ENCODE measurements at regions not wholly inside any gene's neighbourhood (a gene's known extent, or its start where the extent isn't known, plus 50 kb on each side); places are given as distances from the start of the nearest gene placed in this dataset.

DNA sequence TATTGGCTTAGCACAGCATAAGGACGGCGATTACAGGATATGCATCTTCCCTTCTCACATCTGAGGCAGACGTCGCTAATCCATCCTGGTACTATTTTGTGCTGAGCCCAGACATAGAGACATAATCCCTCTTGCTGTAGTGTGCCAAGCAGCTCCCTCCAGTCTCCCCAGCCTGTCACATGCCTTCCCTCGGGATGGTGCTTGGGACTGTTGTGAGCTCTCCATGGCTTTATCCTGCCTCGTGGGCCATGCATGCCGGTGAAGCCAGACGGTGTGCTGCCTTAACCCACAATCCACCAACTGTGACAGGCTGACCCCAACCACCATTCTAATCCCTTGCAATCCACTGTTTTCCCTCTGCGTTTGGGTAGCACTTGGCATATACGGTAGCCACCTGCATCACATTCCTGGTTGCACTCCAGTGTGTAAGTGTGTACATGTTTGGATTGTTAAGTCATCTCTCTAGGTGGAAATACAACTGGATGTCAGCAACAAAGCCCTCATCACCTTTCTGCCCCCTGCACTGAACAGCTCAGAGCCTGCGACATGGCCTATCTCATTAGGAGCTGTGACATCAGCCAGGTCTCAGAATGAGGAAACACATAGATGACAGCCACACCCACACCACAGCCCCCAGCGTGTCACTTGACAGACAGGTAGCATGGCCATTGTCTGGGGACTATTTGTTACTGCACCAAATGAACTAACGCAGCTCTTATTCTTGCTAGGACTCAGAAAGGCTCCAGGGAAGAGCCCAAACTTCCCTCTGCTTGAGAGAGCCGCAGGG, 374.8 kb upstream of the CDH4 start:
- no peaks in the 10 kb centered on the region for H3K4me1 ChIP-seq (ENCODE audit: insufficient read depth)
- no peaks in the 10 kb centered on the region for H3K27me3 ChIP-seq
- H3K36me3 ChIP-seq = no peaks in the 10 kb centered on the region
- H3K9me3 ChIP-seq = no peaks in the 10 kb centered on the region
- no peak for DNase-seq
- intact Hi-C loops (cut with DNase I) = loop anchor here in 1 of 4 donors (10.0 kb wide), 1 partner anchor 1132 kb away; no protein-coding TSS in a partner anchor
- WGBS, 3 donors = 77 to 86% (median 84%) methylated on average over 14 of the region's 14 CpGs
- no peak overlapping the region for H3K27ac ChIP-seq
- TF ChIP-seq, protein P1, sequence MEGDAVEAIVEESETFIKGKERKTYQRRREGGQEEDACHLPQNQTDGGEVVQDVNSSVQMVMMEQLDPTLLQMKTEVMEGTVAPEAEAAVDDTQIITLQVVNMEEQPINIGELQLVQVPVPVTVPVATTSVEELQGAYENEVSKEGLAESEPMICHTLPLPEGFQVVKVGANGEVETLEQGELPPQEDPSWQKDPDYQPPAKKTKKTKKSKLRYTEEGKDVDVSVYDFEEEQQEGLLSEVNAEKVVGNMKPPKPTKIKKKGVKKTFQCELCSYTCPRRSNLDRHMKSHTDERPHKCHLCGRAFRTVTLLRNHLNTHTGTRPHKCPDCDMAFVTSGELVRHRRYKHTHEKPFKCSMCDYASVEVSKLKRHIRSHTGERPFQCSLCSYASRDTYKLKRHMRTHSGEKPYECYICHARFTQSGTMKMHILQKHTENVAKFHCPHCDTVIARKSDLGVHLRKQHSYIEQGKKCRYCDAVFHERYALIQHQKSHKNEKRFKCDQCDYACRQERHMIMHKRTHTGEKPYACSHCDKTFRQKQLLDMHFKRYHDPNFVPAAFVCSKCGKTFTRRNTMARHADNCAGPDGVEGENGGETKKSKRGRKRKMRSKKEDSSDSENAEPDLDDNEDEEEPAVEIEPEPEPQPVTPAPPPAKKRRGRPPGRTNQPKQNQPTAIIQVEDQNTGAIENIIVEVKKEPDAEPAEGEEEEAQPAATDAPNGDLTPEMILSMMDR (IDR thresholded peaks at IDR 0.05) = no peak
- no peak for TF ChIP-seq EP300 (IDR thresholded peaks at IDR 0.05)
- no peak for TF ChIP-seq POLR2A (IDR thresholded peaks at IDR 0.05)
- H3K4me3 ChIP-seq = no peak overlapping the region

DNA sequence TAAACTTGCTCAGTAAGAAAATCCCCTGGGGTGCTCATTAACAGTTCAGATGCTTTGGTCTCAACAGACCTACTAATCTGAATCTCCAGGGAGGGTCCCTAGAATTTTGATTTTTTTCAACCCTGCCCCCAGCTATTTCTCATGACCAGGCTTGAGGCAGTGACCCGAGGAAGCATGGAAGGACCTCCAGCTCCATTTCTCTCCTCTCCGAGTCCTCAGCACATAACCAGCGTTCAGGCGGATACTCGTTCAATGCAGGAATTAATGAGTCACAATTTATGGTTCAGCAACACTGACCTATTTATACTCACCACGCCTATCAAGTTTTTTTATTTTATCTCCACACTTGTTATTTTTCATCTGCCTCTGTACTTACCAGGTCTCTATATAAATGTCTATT, 369.2 kb upstream of the CDH4 start:
- Histone ChIP-seq H3K27ac (no peak overlapping the region), H3K4me1 (ENCODE audit: insufficient read depth) (no peaks in the 10 kb centered on the region), H3K27me3 (no peaks in the 10 kb centered on the region), H3K4me3 (no peak overlapping the region), H3K9me3 (no peaks in the 10 kb centered on the region), H3K36me3 (no peaks in the 10 kb centered on the region)
- WGBS, 3 donors = 40 to 52% (median 51%) methylated on average over 6 of the region's 6 CpGs
- TF ChIP-seq POLR2A (IDR thresholded peaks at IDR 0.05) = no peak
- TF ChIP-seq EP300 (IDR thresholded peaks at IDR 0.05) = no peak
- TF ChIP-seq, protein P1 (IDR thresholded peaks at IDR 0.05) = no peak
- intact Hi-C loops (cut with DNase I) = loop anchor here in 1 of 4 donors (5.0 kb wide), 1 partner anchor 1316 kb away; no protein-coding TSS in a partner anchor
- DNase-seq = no peak

DNA sequence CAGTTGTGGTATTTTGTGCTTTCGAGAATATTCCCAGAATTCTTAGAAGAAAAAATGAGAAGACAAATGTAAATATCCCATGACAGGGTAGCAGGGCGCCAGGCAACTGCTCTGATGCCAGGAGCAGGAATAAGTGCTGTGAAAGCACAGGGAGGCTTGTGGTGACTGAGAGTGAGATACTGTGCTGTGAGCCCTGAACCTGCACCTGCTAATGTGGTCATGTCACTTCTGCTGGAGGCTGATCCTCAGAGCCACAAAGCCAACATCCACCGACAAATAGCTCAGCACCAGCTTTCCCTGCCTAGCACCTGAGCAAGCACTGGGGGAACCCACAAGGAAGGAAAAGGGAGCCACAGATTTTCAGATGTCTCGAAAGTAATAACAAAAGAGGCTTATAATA, 368.6 kb upstream of the CDH4 start:
- Histone ChIP-seq H3K27me3 (no peaks in the 10 kb centered on the region), H3K4me3 (no peak overlapping the region), H3K9me3 (no peaks in the 10 kb centered on the region), H3K27ac (no peak overlapping the region), H3K4me1 (ENCODE audit: insufficient read depth) (no peaks in the 10 kb centered on the region), H3K36me3 (no peaks in the 10 kb centered on the region)
- no peak for TF ChIP-seq EP300 (IDR thresholded peaks at IDR 0.05)
- TF ChIP-seq, protein P1 (IDR thresholded peaks at IDR 0.05) = no peak
- no peak for TF ChIP-seq POLR2A (IDR thresholded peaks at IDR 0.05)
- WGBS, 3 donors = 68 to 74% (median 71%) methylated on average over 4 of the region's 4 CpGs
- intact Hi-C loops (cut with DNase I) = loop anchor here in 1 of 4 donors (5.0 kb wide), 1 partner anchor 1316 kb away; no protein-coding TSS in a partner anchor
- no peak for DNase-seq

DNA sequence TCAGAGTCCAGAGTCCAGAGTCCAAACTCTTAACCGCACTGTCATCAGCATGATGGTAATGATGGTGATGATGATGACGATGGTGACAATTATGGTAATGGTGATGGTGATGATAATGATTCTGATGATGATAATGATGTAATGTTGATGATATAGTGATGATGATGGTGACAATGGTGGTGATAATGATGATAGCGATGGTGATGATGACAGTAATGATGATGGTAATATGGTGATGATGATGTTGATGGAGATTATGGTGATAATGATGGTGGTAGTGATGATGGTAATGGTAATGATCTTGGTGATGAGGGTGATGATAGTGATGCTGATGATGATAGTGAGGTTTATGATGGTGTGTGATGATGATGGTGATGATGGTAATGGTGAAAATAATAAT, 367.8 kb upstream of the CDH4 start:
- H3K36me3 ChIP-seq = no peaks in the 10 kb centered on the region
- no peaks in the 10 kb centered on the region for H3K9me3 ChIP-seq
- no peaks in the 10 kb centered on the region for H3K27me3 ChIP-seq
- no peak overlapping the region for H3K27ac ChIP-seq
- no peak for DNase-seq
- intact Hi-C loops (cut with DNase I) = loop anchor here in 1 of 4 donors (5.0 kb wide), 1 partner anchor 1317 kb away; no protein-coding TSS in a partner anchor
- H3K4me1 ChIP-seq (ENCODE audit: insufficient read depth) = no peaks in the 10 kb centered on the region
- no peak for TF ChIP-seq POLR2A (IDR thresholded peaks at IDR 0.05)
- TF ChIP-seq EP300 (IDR thresholded peaks at IDR 0.05) = no peak
- TF ChIP-seq, protein P1 (IDR thresholded peaks at IDR 0.05) = no peak
- WGBS, 3 donors = 94 to 98% (median 94%) methylated on average over 3 of the region's 3 CpGs
- no peak overlapping the region for H3K4me3 ChIP-seq
